B cell (primary cell): ENCODE measurements at regions not wholly inside any gene's neighbourhood (a gene's known extent, or its start where the extent isn't known, plus 50 kb on each side); places are given as distances from the start of the nearest gene placed in this dataset.

ENCODE experiments used
- EZH2 ChIP-seq: IDR thresholded peaks from 2 replicates; pipeline ENCODE4 v1.6.1; 2012; ENCODE audit warnings: borderline replicate concordance, low read depth, mild to moderate bottlenecking, moderate library complexity, low read length; ENCODE audit not compliant: insufficient read depth, poor library complexity, severe bottlenecking
- TF ChIP-seq, protein P1 (sequence below): fragments of 200-600 bp; IDR thresholded peaks from one replicate; pipeline ENCODE4 v1.8.0; 2022; ENCODE audit warnings: antibody characterized with exemption, mild to moderate bottlenecking

DNA sequence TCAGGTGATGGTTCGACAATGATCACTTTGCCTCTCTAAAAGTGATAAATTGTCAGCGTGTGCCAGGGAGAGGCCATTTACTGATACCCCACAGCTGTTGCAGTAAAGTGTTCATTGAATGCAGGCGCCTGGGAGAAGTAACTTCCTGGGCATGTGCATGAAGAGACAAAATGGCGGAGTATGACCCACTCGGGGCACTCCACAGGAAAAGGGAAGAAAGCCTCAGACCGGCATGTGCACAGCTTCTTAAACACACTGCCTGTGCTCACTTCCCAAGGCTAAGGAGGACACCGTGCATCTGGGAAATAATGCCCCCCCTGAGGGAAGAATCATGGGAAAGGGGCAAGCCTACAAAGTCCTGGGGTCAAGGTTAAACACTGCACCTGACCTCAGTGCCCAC lies 329.5 kb downstream of the ICE1 start:
- TF ChIP-seq, protein P1, sequence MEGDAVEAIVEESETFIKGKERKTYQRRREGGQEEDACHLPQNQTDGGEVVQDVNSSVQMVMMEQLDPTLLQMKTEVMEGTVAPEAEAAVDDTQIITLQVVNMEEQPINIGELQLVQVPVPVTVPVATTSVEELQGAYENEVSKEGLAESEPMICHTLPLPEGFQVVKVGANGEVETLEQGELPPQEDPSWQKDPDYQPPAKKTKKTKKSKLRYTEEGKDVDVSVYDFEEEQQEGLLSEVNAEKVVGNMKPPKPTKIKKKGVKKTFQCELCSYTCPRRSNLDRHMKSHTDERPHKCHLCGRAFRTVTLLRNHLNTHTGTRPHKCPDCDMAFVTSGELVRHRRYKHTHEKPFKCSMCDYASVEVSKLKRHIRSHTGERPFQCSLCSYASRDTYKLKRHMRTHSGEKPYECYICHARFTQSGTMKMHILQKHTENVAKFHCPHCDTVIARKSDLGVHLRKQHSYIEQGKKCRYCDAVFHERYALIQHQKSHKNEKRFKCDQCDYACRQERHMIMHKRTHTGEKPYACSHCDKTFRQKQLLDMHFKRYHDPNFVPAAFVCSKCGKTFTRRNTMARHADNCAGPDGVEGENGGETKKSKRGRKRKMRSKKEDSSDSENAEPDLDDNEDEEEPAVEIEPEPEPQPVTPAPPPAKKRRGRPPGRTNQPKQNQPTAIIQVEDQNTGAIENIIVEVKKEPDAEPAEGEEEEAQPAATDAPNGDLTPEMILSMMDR, result no peak
- TF ChIP-seq EZH2, result no peak
